Astrocyte of the cerebellum (primary cell): ENCODE measurements at regions not wholly inside any gene's neighbourhood (a gene's known extent, or its start where the extent isn't known, plus 50 kb on each side); places are given as distances from the start of the nearest gene placed in this dataset.

Experiments
- DNase-seq: peaks from one replicate; pipeline ENCODE4 v3.0.0-alpha.2; 2011; ENCODE audit warnings: low read depth
- H3K4me3 ChIP-seq: 2 replicates; pipeline ENCODE4 v1.5.1; 2011; ENCODE audit warnings: mild to moderate bottlenecking, low read depth, low read length, moderate library complexity
- in situ Hi-C: cut with HindIII; loops from 2 replicates; pipeline ENCODE4 v1.10.0; 2017; ENCODE audit warnings: low sequenced_read_pairs
- TF ChIP-seq, protein P1 (sequence below): IDR thresholded peaks from 2 replicates; pipeline ENCODE4 v1.5.1; 2012; ENCODE audit warnings: low read length, low read depth, moderate library complexity, mild to moderate bottlenecking; ENCODE audit errors: missing control alignments

GRCh38 chr20:22382742-22383141 is 201.6 kb downstream of the FOXA2 start:
- in situ Hi-C loops, result no loop called here
- no peak for DNase-seq
- TF ChIP-seq, protein P1, sequence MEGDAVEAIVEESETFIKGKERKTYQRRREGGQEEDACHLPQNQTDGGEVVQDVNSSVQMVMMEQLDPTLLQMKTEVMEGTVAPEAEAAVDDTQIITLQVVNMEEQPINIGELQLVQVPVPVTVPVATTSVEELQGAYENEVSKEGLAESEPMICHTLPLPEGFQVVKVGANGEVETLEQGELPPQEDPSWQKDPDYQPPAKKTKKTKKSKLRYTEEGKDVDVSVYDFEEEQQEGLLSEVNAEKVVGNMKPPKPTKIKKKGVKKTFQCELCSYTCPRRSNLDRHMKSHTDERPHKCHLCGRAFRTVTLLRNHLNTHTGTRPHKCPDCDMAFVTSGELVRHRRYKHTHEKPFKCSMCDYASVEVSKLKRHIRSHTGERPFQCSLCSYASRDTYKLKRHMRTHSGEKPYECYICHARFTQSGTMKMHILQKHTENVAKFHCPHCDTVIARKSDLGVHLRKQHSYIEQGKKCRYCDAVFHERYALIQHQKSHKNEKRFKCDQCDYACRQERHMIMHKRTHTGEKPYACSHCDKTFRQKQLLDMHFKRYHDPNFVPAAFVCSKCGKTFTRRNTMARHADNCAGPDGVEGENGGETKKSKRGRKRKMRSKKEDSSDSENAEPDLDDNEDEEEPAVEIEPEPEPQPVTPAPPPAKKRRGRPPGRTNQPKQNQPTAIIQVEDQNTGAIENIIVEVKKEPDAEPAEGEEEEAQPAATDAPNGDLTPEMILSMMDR, result no peak
- H3K4me3 ChIP-seq, result no peak overlapping the region

DNA sequence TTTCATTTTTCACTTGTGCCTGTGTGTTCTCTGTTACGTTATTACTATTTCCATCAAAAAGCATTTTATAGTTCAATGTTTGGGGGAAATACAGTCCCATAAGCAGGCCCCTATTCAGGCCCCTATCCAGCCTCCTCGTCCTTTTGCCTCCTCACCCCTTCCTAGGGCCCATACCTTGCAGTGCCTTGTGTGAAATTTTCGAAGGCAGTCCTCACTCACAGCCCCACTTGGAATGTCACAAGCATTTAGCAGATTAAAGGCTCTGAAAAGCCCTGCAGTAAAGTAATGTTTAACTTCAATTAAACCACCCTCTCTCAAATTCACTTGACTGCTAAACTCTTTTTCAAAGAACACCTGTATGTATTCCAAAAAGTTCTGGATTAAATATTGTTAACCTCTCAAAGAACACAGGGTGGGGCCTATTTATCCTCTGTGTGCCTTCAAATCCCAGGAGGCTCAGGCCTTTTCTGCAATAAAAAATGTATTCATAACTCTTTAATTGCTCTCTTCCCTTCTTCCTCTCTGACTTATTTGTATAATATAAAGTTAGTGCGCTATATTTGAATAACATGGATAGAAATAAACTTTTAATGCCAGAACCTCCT is 202.5 kb downstream of the FOXA2 start:
- TF ChIP-seq, protein P1, result no peak
- no peak overlapping the region for H3K4me3 ChIP-seq
- in situ Hi-C loops, result no loop called here
- no peak for DNase-seq

DNA sequence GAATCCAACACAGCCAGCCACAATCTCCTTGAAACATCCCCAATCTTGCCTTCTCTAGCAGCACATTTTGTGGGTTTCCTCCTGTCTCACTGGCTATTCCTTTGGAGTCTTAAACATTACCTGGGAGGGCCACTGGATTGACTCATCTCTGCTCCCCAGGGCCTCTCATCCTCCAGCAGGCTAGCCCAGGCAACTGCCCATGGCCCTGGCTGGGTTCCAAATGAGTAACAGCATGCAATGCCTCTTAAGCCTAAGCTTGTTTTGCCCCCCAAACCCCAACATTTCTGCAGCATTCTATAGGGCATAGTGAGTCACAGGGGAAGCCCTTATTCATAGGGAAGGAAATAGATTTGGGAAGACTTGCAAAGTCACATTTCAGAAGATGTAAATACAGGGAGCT is 204.9 kb downstream of the FOXA2 start:
- in situ Hi-C loops, result no loop called here
- no peak overlapping the region for H3K4me3 ChIP-seq
- TF ChIP-seq, protein P1, result no peak
- no peak for DNase-seq

GRCh38 chr20:22374678-22375590 is 209.4 kb downstream of the FOXA2 start:
- H3K4me3 ChIP-seq, result no peak overlapping the region
- TF ChIP-seq, protein P1, result no peak
- DNase-seq, result no peak
- in situ Hi-C loops, result no loop called here

GRCh38 chr20:22374066-22374465 is 210.3 kb downstream of the FOXA2 start:
- in situ Hi-C loops, result no loop called here
- H3K4me3 ChIP-seq, result no peak overlapping the region
- TF ChIP-seq, protein P1, result no peak
- DNase-seq, result no peak

GRCh38 chr20:22373164-22373895 is 211.0 kb downstream of the FOXA2 start:
- no peak for DNase-seq
- in situ Hi-C loops, result no loop called here
- H3K4me3 ChIP-seq, result no peak overlapping the region
- TF ChIP-seq, protein P1, result no peak
